Prostate gland (tissue), 2 donors: ENCODE measurements at regions not wholly inside any gene's neighbourhood (a gene's known extent, or its start where the extent isn't known, plus 50 kb on each side); places are given as distances from the start of the nearest gene placed in this dataset. TPM values are rescaled to one million over a fixed set of nuclear protein-coding genes. Genes with fewer than 3 reads are reported as not detected.

ENCODE experiments used
- DNase-seq: peaks from one replicate; pipeline ENCODE4 v3.0.0-alpha.2; 2019; ENCODE audit warnings: low spot score
- H3K27ac ChIP-seq, 2 donors: fragments of 200-600 bp; sonication (generic); 2 replicates each; pipeline ENCODE4 v1.5.1; 2017 to 2019
- H3K27me3 ChIP-seq: fragments of 200-600 bp; sonication (generic); replicated peaks from 2 replicates; pipeline ENCODE4 v1.5.1; 2019; ENCODE audit not compliant: insufficient read depth
- H3K36me3 ChIP-seq, 2 donors: fragments of 200-600 bp; sonication (generic); 1 replicate in 1 of 2; 2 replicates in 1 of 2; pipeline versions ENCODE4 v1.5.1 to v1.8.1; 2017 to 2019
- H3K4me1 ChIP-seq: fragments of 200-600 bp; sonication (generic); replicated peaks from 2 replicates; pipeline ENCODE4 v1.5.1; 2019
- H3K4me3 ChIP-seq, 2 donors: fragments of 200-600 bp; sonication (generic); 2 replicates each; pipeline ENCODE4 v1.5.1; 2017 to 2019
- H3K9me3 ChIP-seq: fragments of 200-600 bp; sonication (generic); 2 replicates; pipeline ENCODE4 v1.5.1; 2017
- POLR2A ChIP-seq: fragments of 450-650 bp; IDR thresholded peaks from one replicate; pipeline ENCODE4 v1.6.1; 2016; ENCODE audit warnings: antibody characterized with exemption, mild to moderate bottlenecking
- POLR2AphosphoS5 ChIP-seq: sonication (generic); formaldehyde crosslinking; IDR thresholded peaks from one replicate; pipeline ENCODE4 v1.6.1; 2017; ENCODE audit warnings: antibody characterized with exemption
- WGBS: methylation state at CpG from one replicate; pipeline ENCODE4 v1.1.5; 2018; 5-methylcytosine and 5-hydroxymethylcytosine counted together
- intact Hi-C: fragments of 100-400 bp; cut with DNase I; formaldehyde crosslinking; loops from one replicate; pipeline ENCODE4 v1.14.2; 2022
- microRNA counts, 2 donors: library from miRNA; unstranded; fragments of <30 nt; microRNA quantifications; one replicate each; lab custom pipeline; 2016 to 2017
- microRNA-seq: library from miRNA; unstranded; fragments of <30 nt; microRNA quantifications from one replicate; pipeline ENCODE4, GENCODE V29; 2016
- small RNA-seq, 2 donors: library from RNA; depleted of rRNA; stranded (forward); fragments of <200 nt; gene quantifications; one replicate each; pipeline ENCODE3, GENCODE V24; 2016
- TF ChIP-seq, protein P1 (sequence below), 4 experiments: fragments of 200-600 bp in 2 of 4; fragments of 450-650 bp in 2 of 4; sonication (generic) in 2 of 4; IDR thresholded peaks; 1 replicate in 3 of 4; 2 replicates in 1 of 4; pipeline ENCODE4 v1.5.1; 2016 to 2019; ENCODE audit warnings: antibody characterized with exemption in 4 of 4, mild to moderate bottlenecking in 2 of 4, moderate library complexity in 2 of 4

DNA sequence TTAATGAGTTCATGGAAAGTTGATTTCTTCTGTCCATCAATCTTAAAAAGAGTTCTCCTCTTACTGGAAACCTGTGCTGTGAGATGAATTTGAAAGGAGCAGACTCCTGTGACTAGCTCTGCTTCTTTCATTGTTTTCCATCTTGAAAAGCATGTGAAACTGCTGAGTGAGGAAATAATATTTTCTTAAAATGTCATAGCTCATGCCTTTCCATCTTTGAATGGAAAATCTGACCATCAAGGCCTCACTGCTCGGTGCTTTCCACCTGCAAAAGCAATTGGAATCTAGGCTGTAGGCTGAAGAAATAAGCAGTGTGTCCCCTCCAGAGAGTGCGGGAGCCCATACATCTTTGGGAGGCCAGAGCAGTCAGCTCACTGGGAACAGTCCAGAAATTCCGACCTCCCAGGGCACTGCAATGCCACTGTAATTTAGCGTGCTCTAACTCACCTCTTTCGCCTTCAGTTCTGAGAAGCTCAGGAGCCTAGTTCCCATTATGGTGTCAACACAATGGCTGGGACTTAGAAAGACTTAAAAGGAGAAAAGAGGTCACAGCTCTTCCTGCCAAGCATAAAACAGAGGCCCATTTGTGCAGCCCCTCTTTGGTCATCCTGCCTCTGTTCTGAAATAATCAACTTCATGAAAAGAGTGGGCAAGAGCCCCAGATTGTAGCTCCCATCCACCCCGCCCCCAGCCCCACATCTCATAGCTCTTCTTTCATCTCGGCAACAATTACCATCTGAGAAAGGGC, 50.4 kb upstream of the F3 start:
- no peak for TF ChIP-seq POLR2A
- no peak for TF ChIP-seq POLR2AphosphoS5
- TF ChIP-seq, protein P1, sequence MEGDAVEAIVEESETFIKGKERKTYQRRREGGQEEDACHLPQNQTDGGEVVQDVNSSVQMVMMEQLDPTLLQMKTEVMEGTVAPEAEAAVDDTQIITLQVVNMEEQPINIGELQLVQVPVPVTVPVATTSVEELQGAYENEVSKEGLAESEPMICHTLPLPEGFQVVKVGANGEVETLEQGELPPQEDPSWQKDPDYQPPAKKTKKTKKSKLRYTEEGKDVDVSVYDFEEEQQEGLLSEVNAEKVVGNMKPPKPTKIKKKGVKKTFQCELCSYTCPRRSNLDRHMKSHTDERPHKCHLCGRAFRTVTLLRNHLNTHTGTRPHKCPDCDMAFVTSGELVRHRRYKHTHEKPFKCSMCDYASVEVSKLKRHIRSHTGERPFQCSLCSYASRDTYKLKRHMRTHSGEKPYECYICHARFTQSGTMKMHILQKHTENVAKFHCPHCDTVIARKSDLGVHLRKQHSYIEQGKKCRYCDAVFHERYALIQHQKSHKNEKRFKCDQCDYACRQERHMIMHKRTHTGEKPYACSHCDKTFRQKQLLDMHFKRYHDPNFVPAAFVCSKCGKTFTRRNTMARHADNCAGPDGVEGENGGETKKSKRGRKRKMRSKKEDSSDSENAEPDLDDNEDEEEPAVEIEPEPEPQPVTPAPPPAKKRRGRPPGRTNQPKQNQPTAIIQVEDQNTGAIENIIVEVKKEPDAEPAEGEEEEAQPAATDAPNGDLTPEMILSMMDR (IDR thresholded peaks at IDR 0.05), result no peak
- intact Hi-C loops, result no loop called here
- DNase-seq, result no peak
- no peaks in the 10 kb centered on the region for H3K36me3 ChIP-seq
- H3K4me1 ChIP-seq, result peaks cover 2% of the 10 kb centered on the region
- no peak overlapping the region for H3K27ac ChIP-seq
- H3K27me3 ChIP-seq, result no peaks in the 10 kb centered on the region
- H3K9me3 ChIP-seq, result no peaks in the 10 kb centered on the region
- WGBS, result 90% methylated on average over 7 of the region's 7 CpGs
- no peak overlapping the region for H3K4me3 ChIP-seq

MicroRNAs in the stretch of these regions (microRNA counts, 767-probe panel; counts per million panel counts)
- 0 to 431 counts per million in 2 donors for microRNA hsa-miR-378g (lab: Ali Mortazavi, UCI)

Small RNA genes lying in the stretch of these regions (microRNA-seq; reads per million reads assigned to microRNA genes)
- gene MIR378G, result not detected

Small RNA genes lying in the stretch of these regions (small RNA-seq; reads per million reads assigned to genes)
- gene MIR378G, result 0 reads per million in 2 donors
